GM21619 (cell line): ENCODE measurements at regions not wholly inside any gene's neighbourhood (a gene's known extent, or its start where the extent isn't known, plus 50 kb on each side); places are given as distances from the start of the nearest gene placed in this dataset.
"Not testable (repeated sequence)": the region's sequence is repeated elsewhere in the genome, so short reads cannot be mapped to it uniquely, and the experiment has no call there.

ENCODE experiments used
- ATAC-seq: cut with Tn5 transposase; IDR thresholded peaks from one replicate; pipeline ENCODE4 v1.9.1; 2021; ENCODE audit not compliant: unreplicated experiment

- ATAC-seq, result no peak
Measured at GRCh38 chr1:90357995-90358394, 359.1 kb downstream of the BARHL2 start.

- ATAC-seq, result no peak
Measured at GRCh38 chr1:90356991-90357390, 360.1 kb downstream of the BARHL2 start.

GRCh38 chr1:90356101-90356500, 361.0 kb downstream of the BARHL2 start:
- ATAC-seq, result no peak

GRCh38 chr1:90354704-90355103, 359.8 kb downstream of the ZNF326 start:
- no peak for ATAC-seq

- ATAC-seq, result no peak
Measured at GRCh38 chr1:90351019-90351418, 356.1 kb downstream of the ZNF326 start.

GRCh38 chr1:90349510-90349909, 354.6 kb downstream of the ZNF326 start:
- no peak for ATAC-seq

- no peak for ATAC-seq
Measured at GRCh38 chr1:90348934-90349333, 354.0 kb downstream of the ZNF326 start.

GRCh38 chr1:90348459-90348858, 353.5 kb downstream of the ZNF326 start:
- ATAC-seq, result not testable (repeated sequence)

- ATAC-seq, result no peak
Measured at GRCh38 chr1:90347366-90347765, 352.5 kb downstream of the ZNF326 start.

- no peak for ATAC-seq
Measured at GRCh38 chr1:90346757-90347156, 351.8 kb downstream of the ZNF326 start.

- ATAC-seq, result no peak
Measured at GRCh38 chr1:90346349-90346748, 351.4 kb downstream of the ZNF326 start.

GRCh38 chr1:90344963-90345730, 350.2 kb downstream of the ZNF326 start:
- ATAC-seq, result no peak

GRCh38 chr1:90341516-90341915, 346.6 kb downstream of the ZNF326 start:
- no peak for ATAC-seq

GRCh38 chr1:90340606-90341005, 345.7 kb downstream of the ZNF326 start:
- ATAC-seq, result no peak

- ATAC-seq, result no peak
Measured at GRCh38 chr1:90339811-90340210, 344.9 kb downstream of the ZNF326 start.

- no peak for ATAC-seq
Measured at GRCh38 chr1:90336552-90337324, 341.8 kb downstream of the ZNF326 start.

- no peak for ATAC-seq
Measured at GRCh38 chr1:90335558-90335957, 340.6 kb downstream of the ZNF326 start.

- no peak for ATAC-seq
Measured at GRCh38 chr1:90334137-90334536, 339.2 kb downstream of the ZNF326 start.

GRCh38 chr1:90325168-90325567, 330.3 kb downstream of the ZNF326 start:
- no peak for ATAC-seq

- ATAC-seq, result no peak
Measured at GRCh38 chr1:90322186-90322585, 327.3 kb downstream of the ZNF326 start.

GRCh38 chr1:90319918-90320317, 325.0 kb downstream of the ZNF326 start:
- ATAC-seq, result no peak

- ATAC-seq, result no peak
Measured at GRCh38 chr1:90318431-90318830, 323.5 kb downstream of the ZNF326 start.
